Transverse colon (tissue), 4 donors: ENCODE measurements at regions not wholly inside any gene's neighbourhood (a gene's known extent, or its start where the extent isn't known, plus 50 kb on each side); places are given as distances from the start of the nearest gene placed in this dataset.
"Not testable (repeated sequence)": the region's sequence is repeated elsewhere in the genome, so short reads cannot be mapped to it uniquely, and the experiment has no call there.

Experiments
- DNase-seq: peaks from one replicate; pipeline ENCODE4 v3.0.0-alpha.2; 2019
- H3K27ac ChIP-seq, 4 donors: fragments of 200-600 bp; sonication (generic); 2 replicates each; pipeline ENCODE4 v1.5.1; 2016 to 2018; ENCODE audit warnings: inconsistent platforms in 4 of 4
- H3K27me3 ChIP-seq: fragments of 200-600 bp; sonication (generic); 2 replicates; pipeline ENCODE4 v1.5.1; 2017; ENCODE audit warnings: inconsistent platforms
- H3K36me3 ChIP-seq, 4 donors: fragments of 200-600 bp; sonication (generic); 2 replicates each; pipeline ENCODE4 v1.5.1; 2017 to 2019; ENCODE audit warnings: inconsistent platforms in 4 of 4
- H3K4me1 ChIP-seq, 4 donors: fragments of 200-600 bp; sonication (generic); 2 replicates each; pipeline ENCODE4 v1.5.1; 2017 to 2020; ENCODE audit warnings: inconsistent platforms in 4 of 4
- H3K4me3 ChIP-seq, 4 donors: fragments of 200-600 bp; sonication (generic); 1 replicate in 1 of 4; 2 replicates in 3 of 4; pipeline versions ENCODE4 v1.5.1 to v1.6.1; 2017 to 2019; ENCODE audit warnings: inconsistent platforms in 4 of 4
- H3K9me3 ChIP-seq, 2 donors: fragments of 200-600 bp; sonication (generic); 2 replicates each; pipeline ENCODE4 v1.5.1; 2017 to 2019; ENCODE audit warnings: inconsistent platforms in 2 of 2
- EP300 ChIP-seq: sonication (generic); formaldehyde crosslinking; IDR thresholded peaks from one replicate; pipeline ENCODE4 v1.6.1; 2017; ENCODE audit warnings: antibody characterized with exemption, low read depth
- POLR2A ChIP-seq: fragments of 450-650 bp; IDR thresholded peaks from one replicate; pipeline ENCODE4 v1.6.1; 2016; ENCODE audit warnings: antibody characterized with exemption, mild to moderate bottlenecking, moderate library complexity
- POLR2AphosphoS5 ChIP-seq, 3 donors: sonication (generic); formaldehyde crosslinking; IDR thresholded peaks; one replicate each; pipeline ENCODE4 v1.6.1; 2016; ENCODE audit warnings: antibody characterized with exemption in 3 of 3
- WGBS, 2 donors: methylation state at CpG; one replicate each; pipeline ENCODE4 v1.1.5; 2018; ENCODE audit warnings: low coverage in 1 of 2; 5-methylcytosine and 5-hydroxymethylcytosine counted together
- in situ Hi-C, 4 donors: fragments of 200-750 bp; cut with MboI; loops; one replicate each; pipeline versions ENCODE4 v1.15.0 to v1.15.1; 2017; ENCODE audit warnings: low sequenced_read_pairs in 3 of 4, low pct_ligation_motif_present in 1 of 4, low pct_unique_long_range_greater_than_20kb in 1 of 4
- intact Hi-C: fragments of 100-400 bp; cut with DNase I; formaldehyde crosslinking; loops from one replicate; pipeline ENCODE4 v1.15.1; 2023; ENCODE audit warnings: low total_unique reads
- TF ChIP-seq, protein P1 (sequence below), 5 experiments: fragments of 200-600 bp in 3 of 5; fragments of 450-650 bp in 2 of 5; sonication (generic) in 3 of 5; IDR thresholded peaks; 1 replicate in 2 of 5; 2 replicates in 3 of 5; pipeline ENCODE4 v1.5.1; 2016 to 2017; ENCODE audit warnings: antibody characterized with exemption in 5 of 5, inconsistent platforms in 3 of 5, mild to moderate bottlenecking in 2 of 5, moderate library complexity in 1 of 5

DNA sequence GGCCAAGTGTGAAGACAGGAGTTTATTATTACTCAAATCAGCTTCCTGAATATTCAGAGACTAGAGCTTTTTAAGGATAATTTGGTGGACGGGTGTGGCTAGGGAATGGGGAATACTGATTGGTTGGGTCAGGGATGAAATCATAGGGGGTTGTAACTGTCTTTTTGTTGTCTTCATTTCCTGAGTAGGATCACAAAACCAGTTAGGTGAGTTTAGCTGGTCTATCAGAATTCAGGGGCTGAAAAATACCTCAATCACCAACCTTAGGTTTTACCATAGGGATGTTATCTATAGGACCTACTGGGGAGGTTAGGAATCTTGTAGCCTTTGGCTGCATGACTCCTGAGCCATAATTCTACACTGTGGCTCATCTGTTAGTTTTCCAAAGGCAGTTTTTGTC lies 235.8 kb downstream of the YTHDC2 start:
- H3K4me1 ChIP-seq, result no peaks in the 10 kb centered on the region
- 73 to 100% methylated on average over 1 of the region's 1 CpG for WGBS, 2 donors
- H3K36me3 ChIP-seq, result no peaks in the 10 kb centered on the region
- H3K9me3 ChIP-seq, result no peaks in the 10 kb centered on the region
- no peak overlapping the region for H3K27ac ChIP-seq
- intact Hi-C loops (no loop called here), in situ Hi-C loops (no loop called here)
- DNase-seq, result no peak
- no peak overlapping the region for H3K4me3 ChIP-seq
- H3K27me3 ChIP-seq, result no peaks in the 10 kb centered on the region
- TF ChIP-seq EP300 (no peak), POLR2A (no peak), POLR2AphosphoS5 (IDR thresholded peaks at IDR 0.05) (no peak)
- TF ChIP-seq, protein P1, sequence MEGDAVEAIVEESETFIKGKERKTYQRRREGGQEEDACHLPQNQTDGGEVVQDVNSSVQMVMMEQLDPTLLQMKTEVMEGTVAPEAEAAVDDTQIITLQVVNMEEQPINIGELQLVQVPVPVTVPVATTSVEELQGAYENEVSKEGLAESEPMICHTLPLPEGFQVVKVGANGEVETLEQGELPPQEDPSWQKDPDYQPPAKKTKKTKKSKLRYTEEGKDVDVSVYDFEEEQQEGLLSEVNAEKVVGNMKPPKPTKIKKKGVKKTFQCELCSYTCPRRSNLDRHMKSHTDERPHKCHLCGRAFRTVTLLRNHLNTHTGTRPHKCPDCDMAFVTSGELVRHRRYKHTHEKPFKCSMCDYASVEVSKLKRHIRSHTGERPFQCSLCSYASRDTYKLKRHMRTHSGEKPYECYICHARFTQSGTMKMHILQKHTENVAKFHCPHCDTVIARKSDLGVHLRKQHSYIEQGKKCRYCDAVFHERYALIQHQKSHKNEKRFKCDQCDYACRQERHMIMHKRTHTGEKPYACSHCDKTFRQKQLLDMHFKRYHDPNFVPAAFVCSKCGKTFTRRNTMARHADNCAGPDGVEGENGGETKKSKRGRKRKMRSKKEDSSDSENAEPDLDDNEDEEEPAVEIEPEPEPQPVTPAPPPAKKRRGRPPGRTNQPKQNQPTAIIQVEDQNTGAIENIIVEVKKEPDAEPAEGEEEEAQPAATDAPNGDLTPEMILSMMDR (IDR thresholded peaks at IDR 0.05), result no peak

DNA sequence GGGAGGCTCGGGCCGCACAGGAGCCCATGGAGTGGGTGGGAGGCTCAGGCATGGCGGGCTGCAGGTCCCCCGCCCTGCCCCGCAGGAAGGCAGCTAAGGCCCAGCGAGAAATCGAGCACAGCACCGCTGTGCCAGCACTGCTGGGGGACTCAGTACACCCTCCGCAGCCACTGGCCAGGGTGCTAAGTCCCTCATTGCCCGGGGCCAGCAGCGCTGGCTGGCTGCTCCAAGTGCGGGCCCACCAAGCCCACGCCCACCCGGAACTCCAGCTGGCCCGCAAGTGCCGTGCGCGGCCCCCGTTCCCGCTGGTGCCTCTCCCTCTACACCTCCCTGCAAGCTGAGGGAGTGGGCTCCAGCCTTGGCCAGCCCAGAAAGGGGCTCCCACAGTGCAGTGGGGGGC lies 239.7 kb downstream of the YTHDC2 start:
- DNase-seq, H3K27me3 ChIP-seq, H3K4me1 ChIP-seq, H3K27ac ChIP-seq, intact Hi-C loops, H3K9me3 ChIP-seq, H3K4me3 ChIP-seq, in situ Hi-C loops, H3K36me3 ChIP-seq: not testable (repeated sequence)
- WGBS, 2 donors, result 86% methylated on average over 15 of the region's 20 CpGs; no CpG with 5 or more reads in 1 of the 2 donors

DNA sequence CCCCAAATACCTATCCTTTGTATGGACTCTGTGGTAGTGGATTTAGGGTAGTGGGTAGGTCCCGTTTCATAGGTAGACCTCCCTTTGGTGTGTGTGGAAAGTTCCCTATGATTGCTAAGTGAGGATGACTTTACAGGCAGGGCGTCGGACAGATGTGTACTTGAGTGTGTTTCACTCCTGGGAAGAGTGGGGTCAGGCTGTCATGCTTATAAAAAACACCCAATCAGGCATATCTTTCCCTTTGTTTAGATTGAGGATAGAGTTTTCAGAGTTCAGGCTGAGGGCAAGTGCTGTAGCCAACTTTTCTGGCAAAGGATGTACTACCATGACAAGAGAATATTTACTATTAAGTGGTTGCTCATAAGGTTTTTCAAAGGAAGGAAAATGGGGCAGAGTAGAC lies 242.0 kb downstream of the YTHDC2 start:
- intact Hi-C loops (no loop called here), in situ Hi-C loops (no loop called here)
- no peak overlapping the region for H3K4me3 ChIP-seq
- WGBS, 2 donors, result 77% methylated on average over 3 of the region's 3 CpGs; no CpG with 5 or more reads in 1 of the 2 donors
- no peak for DNase-seq
- TF ChIP-seq POLR2A (no peak), POLR2AphosphoS5 (IDR thresholded peaks at IDR 0.05) (no peak), EP300 (no peak)
- TF ChIP-seq, protein P1 (IDR thresholded peaks at IDR 0.05), result no peak
- no peaks in the 10 kb centered on the region for H3K9me3 ChIP-seq
- no peaks in the 10 kb centered on the region for H3K36me3 ChIP-seq
- H3K4me1 ChIP-seq, result no peaks in the 10 kb centered on the region
- H3K27ac ChIP-seq, result no peak overlapping the region
- no peaks in the 10 kb centered on the region for H3K27me3 ChIP-seq

DNA sequence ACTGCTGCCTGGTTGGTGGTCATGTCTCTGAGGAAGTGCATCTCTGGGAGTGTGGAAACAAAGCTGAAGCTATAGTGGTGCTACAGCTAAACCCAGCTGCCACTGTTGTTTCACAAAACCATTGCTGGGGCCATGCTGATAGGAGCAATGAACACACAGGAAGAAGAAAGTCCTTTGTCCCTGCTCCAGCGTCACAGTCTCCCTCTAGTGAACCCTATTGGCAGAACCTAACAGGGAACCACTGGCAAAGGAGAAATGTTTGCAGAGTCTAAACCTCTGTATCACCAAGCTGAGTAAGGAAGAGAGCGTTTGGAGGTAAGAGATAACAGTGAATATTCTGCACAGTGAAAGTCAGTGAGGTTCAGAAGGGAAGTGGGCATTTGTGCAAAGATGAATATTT lies 244.0 kb downstream of the YTHDC2 start:
- no peaks in the 10 kb centered on the region for H3K9me3 ChIP-seq
- no peak overlapping the region for H3K27ac ChIP-seq
- H3K36me3 ChIP-seq, result no peaks in the 10 kb centered on the region
- WGBS, 2 donors, result 67 to 69% methylated on average over 1 to 2 of the region's 2 CpGs
- TF ChIP-seq EP300 (no peak), POLR2AphosphoS5 (IDR thresholded peaks at IDR 0.05) (no peak)
- no peak for DNase-seq
- intact Hi-C loops, result no loop called here
- H3K27me3 ChIP-seq, result no peaks in the 10 kb centered on the region
- no peak overlapping the region for H3K4me3 ChIP-seq
- H3K4me1 ChIP-seq, result no peaks in the 10 kb centered on the region
- in situ Hi-C loops, result no loop called here

GRCh38 chr5:113759505-113759904 lies 246.0 kb downstream of the YTHDC2 start:
- intact Hi-C loops (no loop called here), in situ Hi-C loops (no loop called here)
- Histone ChIP-seq H3K36me3 (no peaks in the 10 kb centered on the region), H3K27me3 (no peaks in the 10 kb centered on the region), H3K9me3 (no peaks in the 10 kb centered on the region), H3K4me1 (no peaks in the 10 kb centered on the region), H3K27ac (no peak overlapping the region), H3K4me3 (no peak overlapping the region)
- DNase-seq, result no peak
- TF ChIP-seq EP300, result no peak
- TF ChIP-seq POLR2A, result no peak
- TF ChIP-seq, protein P1 (IDR thresholded peaks at IDR 0.05), result no peak
- TF ChIP-seq POLR2AphosphoS5 (IDR thresholded peaks at IDR 0.05), result no peak
- 35 to 66% methylated on average over 2 of the region's 2 CpGs for WGBS, 2 donors
